HuH-7 (cell line): ENCODE measurements at regions not wholly inside any gene's neighbourhood (a gene's known extent, or its start where the extent isn't known, plus 50 kb on each side); places are given as distances from the start of the nearest gene placed in this dataset.

Experiments used
- DNase-seq: peaks from one replicate; pipeline ENCODE4 v3.0.0; 2011; ENCODE audit warnings: low spot score

DNA sequence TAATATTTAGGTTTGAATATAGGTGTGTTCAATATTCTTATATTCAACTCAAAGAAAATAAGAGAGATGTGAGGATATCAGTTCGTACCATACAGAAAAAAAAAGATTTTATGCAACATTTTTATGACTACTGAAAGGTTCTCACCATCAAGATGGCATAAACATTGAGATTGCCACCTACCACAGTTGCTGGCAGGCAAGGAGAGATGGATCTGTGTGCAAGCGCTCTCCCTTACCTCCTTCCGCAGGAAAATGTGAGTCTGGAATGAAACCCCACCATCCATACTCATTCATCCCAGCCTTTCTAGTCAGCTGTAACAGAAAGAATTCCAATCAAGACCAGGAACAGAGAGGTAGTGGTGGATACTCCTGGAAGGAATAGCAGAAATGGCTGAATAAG lies 376.9 kb downstream of the PPP3CA start:
- no peak for DNase-seq

DNA sequence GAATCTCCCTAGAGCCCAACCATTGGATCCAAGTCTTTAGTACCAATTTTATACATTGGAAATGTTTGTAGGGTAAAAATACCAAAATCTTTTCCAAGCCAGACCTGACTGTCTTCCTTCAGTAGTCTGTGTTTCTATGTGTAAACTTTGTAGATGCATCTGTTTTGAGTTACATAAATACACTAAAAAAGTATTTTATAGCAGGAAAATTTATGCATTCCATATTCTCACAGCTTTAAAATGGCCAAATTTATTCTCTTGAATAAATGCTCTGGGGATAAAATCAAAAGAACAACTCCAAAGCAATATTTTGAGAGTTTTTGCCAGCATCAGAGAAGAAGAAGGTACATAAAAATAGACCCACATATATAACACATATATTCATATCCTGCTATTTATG lies 377.4 kb downstream of the PPP3CA start:
- no peak for DNase-seq

DNA sequence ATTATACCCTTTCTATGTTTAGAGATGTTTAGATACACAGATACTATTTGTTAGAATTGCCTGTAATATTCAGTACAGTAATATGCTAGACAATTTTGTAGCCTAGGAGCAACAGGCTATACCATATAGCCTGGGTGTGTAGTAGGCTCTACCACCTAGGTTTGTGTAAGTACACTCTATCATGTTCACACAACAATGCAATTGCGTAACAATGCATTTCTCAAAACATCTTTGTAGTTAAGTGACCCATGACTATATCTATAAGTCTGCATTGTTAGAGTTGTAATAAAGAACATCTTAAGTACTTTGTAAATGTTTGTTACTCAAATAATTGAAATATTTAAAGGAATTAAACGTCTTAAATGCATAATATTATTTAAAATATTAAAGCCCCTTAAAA lies 379.3 kb downstream of the PPP3CA start:
- no peak for DNase-seq

DNA sequence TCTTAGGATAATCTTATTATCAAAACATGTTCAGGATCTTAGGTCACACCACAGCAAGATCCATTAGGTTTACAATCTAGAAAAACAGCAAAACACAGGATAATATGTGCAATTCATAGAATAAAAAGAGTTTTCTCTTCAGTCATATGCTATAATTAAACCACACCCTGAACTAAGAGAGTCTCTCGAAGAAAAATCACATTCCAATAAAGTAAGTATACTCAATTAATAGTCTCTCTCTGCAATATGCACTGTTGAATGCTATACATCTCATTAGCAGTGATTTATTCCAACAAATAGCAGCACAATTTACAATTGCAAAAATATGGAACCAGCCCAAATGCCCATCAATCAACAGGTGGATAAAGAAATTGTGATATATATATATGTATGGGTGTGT lies 383.7 kb downstream of the PPP3CA start:
- DNase-seq, result no peak

DNA sequence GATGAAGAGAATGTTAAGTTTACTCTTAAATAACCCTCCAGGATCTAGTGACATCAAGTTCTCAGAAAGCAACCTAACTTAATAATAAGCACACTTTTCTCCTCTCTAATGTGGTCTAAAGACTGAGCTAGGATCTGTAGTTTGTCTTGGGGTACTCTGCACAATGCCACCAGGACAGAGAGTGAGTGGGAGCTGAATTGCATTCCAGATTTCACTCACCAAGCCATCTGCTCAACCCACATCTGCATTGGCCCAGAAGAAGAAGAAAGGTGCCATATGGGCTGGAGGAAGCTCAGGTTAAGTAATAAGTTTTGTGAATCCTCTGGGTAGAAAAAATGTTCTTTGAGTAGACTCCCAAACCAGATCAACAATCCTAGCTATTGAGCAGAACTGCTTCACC lies 384.6 kb downstream of the PPP3CA start:
- no peak for DNase-seq

DNA sequence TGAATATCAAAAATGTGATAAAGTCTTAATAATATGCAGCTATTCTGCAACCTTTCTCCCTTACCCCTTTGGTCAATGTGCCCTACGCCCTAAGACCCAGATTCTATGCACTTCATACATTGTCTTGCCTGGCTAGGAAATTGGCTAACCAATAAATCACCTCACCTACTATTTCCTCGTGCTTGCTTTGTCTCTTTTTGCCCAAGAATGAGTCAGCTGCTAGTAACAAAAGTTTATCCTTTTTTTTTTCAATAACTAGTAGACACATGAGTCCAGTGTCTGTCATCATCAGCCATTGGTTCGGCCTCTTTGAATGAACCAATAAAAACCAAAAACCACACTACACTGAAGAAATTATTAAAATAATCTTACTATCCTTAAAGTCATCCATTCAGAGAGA lies 387.1 kb downstream of the PPP3CA start:
- DNase-seq, result no peak

DNA sequence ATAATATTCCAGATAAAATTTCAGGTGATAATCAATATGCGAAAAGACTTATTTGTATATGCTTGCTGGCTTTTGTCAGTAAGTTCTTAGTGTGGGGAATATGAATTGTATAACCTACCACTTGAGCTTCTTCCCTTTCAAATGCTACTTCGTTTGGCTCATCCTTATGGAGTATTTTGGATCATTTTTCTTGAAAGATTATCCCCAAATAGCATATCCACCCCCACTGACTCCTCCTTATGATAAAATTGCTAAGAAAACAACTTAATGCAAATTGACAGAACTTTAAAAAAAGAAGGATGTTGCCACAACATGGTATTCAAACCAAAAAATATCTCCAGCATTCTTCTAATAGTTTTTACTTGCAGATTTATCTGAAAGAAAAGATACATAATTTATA lies 393.3 kb downstream of the PPP3CA start:
- no peak for DNase-seq

DNA sequence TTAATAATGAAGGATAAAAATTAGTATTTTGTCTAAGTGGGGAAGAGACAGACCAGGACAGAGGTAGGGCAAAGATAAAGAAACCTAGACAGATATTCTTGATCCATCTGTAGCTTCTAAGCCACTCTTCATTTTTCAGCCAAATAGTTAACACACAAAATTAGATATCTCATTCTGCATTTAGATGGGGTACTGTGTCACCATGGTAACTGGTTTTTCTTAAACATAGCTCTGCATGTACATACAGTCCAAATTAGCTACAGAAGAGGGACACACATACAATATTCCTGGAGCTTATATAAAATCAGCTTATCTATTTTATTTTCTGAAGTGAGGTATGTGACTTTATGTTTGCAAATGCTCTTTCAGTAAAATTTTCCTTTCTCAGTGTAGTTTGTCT lies 393.7 kb downstream of the PPP3CA start:
- DNase-seq, result no peak

DNA sequence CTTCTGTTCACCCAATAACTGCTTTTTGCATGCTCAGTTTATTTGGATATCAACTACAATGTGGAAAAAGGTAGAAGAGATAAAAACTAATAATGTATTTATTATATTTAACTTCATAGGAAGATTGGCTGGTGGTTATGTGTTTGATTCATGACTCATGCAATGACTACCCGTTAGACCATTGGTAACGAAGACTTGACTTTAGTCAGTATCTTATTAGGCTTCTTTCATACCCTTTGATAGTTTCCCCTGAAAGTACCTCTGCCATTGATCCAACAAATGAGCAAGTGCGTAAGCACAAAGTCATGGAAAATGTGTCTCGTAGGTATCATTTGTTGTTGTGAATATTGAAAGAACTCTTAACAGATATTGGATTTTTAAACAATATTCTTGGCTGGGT lies 394.7 kb downstream of the PPP3CA start:
- no peak for DNase-seq

DNA sequence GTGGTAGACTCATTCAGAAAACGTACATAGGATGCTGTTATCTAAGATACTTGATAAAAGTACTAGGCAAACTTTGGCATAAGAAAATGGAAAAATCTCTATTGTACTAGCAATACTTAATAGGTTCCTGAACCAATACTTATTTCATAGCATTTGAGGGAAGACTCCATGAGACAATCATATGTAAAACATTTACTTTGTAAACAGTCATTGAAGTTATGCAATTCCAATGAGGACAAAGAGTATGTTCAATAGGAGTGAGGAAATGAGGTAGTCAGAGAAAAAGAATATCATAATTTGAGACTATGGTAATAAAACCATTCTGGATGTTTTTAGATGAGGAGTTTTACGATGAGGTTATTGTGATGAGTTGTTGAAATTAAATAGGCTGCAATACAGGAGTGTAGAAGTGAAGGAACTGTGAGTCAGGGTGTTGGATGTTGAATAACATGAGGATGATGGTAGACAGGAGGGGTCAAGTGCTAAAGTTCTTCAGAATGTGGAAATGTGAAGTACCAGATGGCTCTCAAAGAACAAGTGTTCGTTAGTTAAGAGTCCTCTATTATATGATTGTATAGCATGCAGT lies 397.9 kb downstream of the PPP3CA start:
- DNase-seq, result no peak

DNA sequence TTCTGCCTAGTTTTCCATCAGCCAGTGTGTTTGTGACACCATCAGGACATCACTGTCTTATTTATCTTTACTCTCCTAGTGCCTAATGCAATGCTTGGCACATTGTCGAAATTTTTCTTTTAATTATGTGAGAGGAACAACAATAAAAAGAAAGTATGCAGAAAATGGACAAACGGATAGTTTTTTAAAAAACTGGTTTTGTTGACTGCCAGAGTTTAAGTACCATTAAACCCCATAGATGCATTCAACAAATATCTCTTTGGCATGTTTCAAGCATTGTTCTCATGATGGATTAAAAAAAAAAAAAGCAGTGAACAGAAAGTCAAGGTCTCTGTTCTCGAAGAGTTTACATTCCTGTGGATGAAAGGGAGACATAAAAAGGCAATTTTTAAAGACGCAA lies 398.4 kb downstream of the PPP3CA start:
- DNase-seq, result no peak

DNA sequence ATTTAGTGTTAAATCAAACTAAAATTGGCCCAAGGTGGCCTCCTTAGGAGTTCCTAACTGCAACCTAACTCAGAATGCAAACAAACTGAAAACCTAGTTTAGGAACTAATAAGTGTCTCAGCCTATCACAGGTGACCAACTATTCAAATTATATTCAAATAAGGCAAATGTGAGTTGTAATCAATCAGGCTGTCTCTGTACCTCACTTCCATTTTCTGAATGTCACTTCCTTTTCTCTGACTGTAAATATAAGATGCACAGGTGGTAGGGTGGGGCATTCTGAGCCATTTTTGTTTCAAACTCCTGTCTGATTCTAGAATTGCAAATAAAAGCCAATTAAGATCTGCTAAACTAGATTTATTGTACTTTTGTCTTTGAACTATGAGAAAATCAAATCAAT lies 401.5 kb downstream of the PPP3CA start:
- no peak for DNase-seq

DNA sequence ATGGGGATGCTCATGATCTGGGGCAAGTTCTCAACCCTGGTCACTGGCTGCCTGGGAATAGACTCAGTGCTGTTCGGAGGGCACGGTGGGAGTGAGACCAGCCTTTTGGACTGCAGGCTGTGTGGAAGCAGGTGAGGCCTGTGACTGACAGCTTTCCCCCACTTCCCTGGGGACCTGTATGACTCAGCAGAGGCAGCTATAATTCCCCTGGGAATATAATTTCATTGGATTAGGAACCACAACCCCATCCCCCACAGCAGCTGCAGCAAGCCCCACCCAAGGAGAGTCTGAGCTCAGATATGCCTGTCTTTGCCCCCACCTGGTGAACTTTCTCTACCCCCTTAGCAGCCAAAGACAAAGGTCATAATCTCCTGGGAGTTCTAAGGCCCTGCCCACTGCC lies 408.6 kb downstream of the PPP3CA start:
- no peak for DNase-seq

DNA sequence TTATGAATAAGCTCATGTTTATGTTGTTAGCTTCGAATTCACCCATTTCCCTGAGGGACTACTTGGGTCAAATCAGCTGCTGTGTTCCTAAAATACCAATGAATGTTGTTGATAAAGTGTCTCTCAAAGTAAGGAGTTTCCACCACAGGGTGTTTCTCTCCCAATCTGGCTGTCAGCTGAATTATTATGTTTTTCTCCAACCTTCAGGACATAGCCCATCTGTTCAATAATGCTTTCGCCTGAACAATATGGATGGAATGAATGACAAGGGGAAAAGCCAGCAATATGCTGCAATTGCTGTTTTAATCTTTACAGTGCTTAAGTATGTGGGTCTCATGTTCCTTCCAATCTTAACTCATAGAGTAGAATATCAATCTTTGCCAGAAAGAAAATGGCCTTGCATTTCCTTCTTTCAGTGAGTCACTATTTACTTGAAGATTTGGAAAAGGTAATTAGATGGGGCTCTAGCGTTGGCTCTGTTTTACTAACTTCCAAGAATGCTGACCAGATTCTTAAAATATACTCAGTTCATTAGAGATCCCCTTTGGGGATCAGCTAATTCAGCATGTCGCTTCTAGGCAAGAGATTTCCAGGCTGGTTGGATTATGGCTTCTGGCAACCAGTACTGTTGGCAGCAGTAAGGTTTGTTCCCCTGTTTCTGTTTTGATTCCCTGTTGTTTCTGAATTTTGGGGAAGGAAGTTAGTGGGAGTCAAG lies 410.5 kb downstream of the PPP3CA start:
- no peak for DNase-seq

DNA sequence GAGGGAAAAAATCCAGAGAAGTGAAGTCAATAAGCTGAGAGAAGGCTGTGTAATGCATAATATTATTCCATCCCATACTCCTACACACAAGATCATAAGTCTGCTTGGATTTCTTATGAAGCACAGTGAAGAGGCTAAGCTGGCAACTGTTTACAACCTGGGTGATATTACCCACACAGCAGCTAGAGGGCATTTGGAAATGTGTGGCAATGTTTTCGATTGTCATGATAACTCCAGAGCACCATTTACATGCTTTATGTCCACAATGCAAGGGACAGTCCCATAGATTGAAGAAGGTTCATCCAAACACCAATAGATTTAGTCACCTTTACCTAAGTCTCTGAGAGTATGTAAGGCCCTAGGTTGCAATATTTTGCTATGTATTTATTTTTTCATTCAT lies 412.2 kb downstream of the PPP3CA start:
- DNase-seq, result no peak

DNA sequence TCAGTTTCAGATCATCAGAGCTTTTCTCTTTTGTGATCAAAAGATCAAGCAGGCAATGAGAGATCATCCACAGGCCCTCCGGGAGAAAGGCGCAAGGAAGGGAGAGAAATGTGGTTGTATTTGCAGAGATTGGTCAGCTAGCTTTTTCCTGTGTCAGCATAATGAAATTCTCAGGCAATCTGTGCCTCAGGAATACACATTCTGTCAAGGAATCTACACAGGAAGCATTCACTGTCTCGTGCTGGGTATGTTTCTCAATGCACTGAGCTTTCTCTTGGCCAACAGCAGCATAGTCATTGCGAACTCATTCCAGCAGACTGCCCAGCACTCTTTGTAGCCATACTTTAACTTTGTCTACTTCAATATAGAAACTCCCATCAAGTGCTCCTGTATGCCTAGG lies 413.7 kb downstream of the PPP3CA start:
- no peak for DNase-seq

DNA sequence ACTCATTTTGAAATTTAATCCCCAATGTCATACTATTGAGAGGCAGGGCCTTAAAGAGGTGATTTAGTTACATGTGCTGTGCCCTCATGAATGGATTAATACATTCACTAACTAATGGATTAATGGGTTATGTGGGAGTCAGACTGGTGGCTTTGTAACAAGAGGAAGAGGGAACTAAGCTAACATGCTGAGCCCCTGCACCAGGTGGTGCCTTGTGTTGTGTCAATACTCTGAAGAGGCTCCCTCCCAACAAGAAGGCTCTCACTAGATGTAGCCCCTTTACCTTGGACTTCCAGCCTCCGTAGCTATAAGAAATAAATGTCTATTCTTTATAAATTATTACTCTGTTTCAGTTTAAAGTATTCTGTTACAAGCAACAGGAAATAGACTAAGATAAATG lies 411.9 kb upstream of the EMCN start:
- no peak for DNase-seq

DNA sequence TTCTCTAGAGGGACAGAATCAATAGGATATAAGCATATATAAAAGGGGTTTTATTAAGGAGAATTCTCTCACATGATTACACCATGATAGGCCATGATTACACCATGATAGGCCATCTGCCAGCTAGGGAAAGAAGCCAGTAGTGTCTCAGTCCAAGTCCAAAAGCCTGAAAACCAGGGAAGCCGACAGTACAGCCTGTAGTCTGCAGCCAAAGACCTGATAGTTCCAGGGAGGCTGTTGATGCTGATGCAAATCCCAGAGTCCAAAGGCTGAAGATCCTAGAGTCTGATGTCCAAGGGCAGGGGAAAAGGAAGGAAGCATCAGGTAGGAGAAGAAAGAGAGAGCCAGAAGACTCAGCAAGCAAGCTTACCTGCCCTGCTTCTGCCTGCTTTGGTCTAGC lies 411.3 kb upstream of the EMCN start:
- DNase-seq, result no peak

DNA sequence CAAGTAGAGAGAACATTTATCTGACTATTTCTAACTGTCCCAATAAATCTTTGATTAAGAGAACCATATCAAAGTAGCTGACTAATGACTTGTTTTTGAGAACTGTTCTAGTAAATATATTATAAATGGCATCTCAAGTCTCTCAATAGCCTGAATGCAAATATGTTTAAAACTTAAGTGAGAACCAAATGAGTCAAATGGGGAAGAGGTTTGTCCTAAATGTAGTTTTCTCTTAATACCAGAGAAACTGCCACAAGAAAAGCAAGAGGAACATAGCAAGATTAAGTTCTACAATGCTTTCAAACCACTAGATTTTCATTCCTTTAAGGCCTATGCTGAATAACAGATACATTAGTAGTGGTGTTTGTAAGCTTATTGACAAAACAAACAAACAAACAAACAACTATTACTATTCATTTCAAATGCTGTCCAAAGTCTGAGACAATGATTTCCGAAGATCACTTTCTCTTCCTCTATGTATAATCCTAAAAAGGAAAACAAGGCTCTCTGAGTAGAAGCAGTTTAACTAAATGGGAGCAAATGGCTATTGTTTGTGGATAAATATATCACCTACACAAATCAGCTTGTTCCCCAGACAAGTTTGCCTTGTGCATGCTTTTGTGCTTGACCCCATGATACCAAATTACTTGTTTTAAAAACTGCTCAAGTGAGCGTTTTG lies 408.4 kb upstream of the EMCN start:
- DNase-seq, result no peak

DNA sequence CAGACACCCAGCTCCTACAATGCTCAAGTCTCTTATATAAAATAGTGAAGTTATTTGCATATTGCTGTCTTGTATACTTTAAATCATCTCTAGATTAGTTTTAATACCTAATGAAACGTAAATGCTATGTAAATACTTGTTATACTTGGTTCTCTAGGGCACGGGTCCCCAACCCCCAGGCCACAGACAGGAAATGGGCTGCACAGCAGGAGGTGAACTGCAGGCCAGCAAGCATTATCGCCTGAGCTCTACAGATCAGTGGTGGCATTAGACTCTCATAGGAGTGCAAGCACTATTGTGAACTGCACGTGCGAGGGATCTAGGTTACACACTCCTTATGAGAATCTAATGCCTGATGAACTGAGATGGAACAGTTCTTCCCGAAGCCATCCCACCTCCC lies 395.9 kb upstream of the EMCN start:
- DNase-seq, result no peak

DNA sequence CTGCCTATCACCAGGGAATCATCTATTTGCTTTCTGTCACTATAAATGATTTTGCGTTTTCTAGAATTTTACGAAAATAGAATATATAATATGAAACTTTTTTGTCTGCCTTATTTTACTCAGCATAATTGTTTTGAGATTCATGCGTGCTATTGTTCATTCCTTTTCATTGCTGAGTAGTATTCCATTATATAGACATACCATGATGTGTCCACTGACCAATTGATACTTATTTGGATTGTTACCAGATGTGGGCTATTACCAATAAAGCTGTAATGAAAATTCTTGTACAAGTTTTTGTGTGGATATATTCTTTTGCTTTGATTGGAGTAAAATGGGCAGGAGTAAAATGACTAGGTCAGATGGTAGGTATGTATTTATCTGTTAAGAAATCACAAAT lies 390.7 kb upstream of the EMCN start:
- DNase-seq, result no peak

DNA sequence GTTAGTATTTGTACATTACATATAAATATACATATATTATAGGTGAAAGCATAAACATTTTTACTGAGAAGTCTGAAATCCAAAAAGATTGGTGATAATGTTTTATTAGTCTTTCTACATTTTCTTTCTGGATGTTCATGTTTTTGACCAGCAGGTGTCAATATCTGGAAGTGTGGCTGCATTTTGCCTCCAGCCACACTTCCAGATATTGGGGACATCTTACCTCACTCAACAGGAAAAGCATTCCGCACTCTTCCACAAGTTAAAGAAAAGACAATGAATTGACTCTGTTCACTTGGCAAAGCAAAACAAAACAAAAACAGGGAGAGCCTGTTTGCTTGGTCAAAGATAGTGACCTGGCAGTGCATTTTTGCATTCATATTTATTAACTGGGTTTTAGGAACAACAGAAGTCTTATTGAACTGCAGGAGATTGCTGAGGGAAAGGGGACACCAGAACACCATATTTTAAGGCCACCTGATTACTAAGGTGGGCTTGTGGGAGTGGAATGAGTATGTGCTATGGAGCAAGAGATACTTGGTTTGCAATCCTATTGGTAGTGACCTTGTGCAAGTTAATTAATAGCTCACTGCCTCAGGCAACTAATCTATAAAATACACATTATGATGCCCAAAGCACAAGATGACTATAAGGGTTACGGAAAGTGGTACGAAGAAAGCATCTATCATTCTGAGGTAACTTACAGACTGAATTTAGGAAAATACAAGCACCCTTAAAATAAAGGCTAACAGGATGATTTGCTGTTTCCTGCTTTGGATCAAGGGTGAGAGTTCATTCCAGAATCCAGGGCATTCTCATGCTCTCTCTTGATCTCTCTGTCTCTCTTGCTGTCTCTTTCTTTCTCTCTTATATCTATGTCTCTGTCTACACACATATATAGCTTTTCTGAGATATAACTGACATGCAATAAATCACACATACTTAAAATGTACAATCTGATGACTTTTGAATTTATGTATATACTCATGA lies 389.9 kb upstream of the EMCN start:
- no peak for DNase-seq

DNA sequence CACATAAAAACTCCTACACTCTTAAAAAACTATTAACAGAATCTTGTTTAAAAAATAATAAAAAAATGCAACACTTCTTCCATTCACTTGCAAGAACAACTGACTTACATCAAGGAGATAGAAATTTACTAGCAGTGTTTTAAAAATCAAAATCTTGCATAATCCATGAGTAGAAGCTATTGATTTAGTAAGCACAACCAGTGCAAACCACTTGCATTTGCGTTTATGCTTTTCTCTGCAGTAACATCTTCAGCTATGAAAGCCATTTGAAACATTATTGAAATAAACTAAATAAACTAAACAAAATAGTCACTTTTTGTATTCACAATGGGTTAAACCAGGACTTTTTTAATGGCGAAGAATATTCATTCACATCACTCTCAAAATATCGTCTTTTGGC lies 389.2 kb upstream of the EMCN start:
- no peak for DNase-seq
